Naive B cell (primary cell): ENCODE measurements at regions not wholly inside any gene's neighbourhood (a gene's known extent, or its start where the extent isn't known, plus 50 kb on each side); places are given as distances from the start of the nearest gene placed in this dataset.

Experiments
- ATAC-seq, 2 donors: fragments of 150-1000 bp; cut with Tn5 transposase; 2 replicates each; pipeline ENCODE4 v1.10.0; 2021; ENCODE audit warnings: low read depth in 2 of 2, mild to moderate bottlenecking in 2 of 2, moderate library complexity in 2 of 2
- DNase-seq: peaks from one replicate; pipeline ENCODE4 v3.0.0; 2022
- H3K27ac Mint-ChIP-seq, 6 donors: one replicate each; pipeline ENCODE4 v1.8.0; 2020 to 2022; ENCODE audit warnings: mild to moderate bottlenecking in 6 of 6, mixed read lengths in 6 of 6, moderate library complexity in 5 of 6, inconsistent platforms in 2 of 6
- H3K27me3 Mint-ChIP-seq, 3 donors: one replicate each; pipeline ENCODE4 v1.8.0; 2021 to 2022; ENCODE audit warnings: mixed read lengths in 3 of 3, mild to moderate bottlenecking in 1 of 3
- H3K36me3 Mint-ChIP-seq, 2 donors: one replicate each; pipeline ENCODE4 v1.8.0; 2020 to 2022; ENCODE audit warnings: mixed read lengths in 2 of 2, inconsistent platforms in 1 of 2, mild to moderate bottlenecking in 1 of 2
- H3K4me1 Mint-ChIP-seq, 3 donors: one replicate each; pipeline ENCODE4 v1.8.0; 2020 to 2022; ENCODE audit warnings: mixed read lengths in 3 of 3, inconsistent platforms in 1 of 3, mild to moderate bottlenecking in 1 of 3, moderate library complexity in 1 of 3
- H3K4me3 Mint-ChIP-seq, 8 donors: one replicate each; pipeline ENCODE4 v1.8.0; 2020 to 2022; ENCODE audit warnings: mild to moderate bottlenecking in 8 of 8, mixed read lengths in 8 of 8, moderate library complexity in 8 of 8, inconsistent platforms in 2 of 8
- H3K9me3 Mint-ChIP-seq, 7 donors: one replicate each; pipeline ENCODE4 v1.8.0; 2020 to 2022; ENCODE audit warnings: mixed read lengths in 7 of 7, mild to moderate bottlenecking in 5 of 7, inconsistent platforms in 2 of 7, moderate library complexity in 1 of 7

GRCh38 chr7:136348542-136349192 is 371.5 kb upstream of the MTPN start:
- Mint-ChIP-seq H3K27me3 (peaks cover 0 to 3% (median 0%) of the 10 kb centered on the region in 3 donors), H3K36me3 (no peaks in the 10 kb centered on the region), H3K4me1 (peaks cover 0 to 7% (median 0%) of the 10 kb centered on the region in 3 donors), H3K27ac (peak overlapping the region in 1 of 6 donors; percentile 29), H3K4me3 (no peak overlapping the region), H3K9me3 (peaks cover 0 to 5% (median 0%) of the 10 kb centered on the region in 7 donors)
- ATAC-seq (no peak), DNase-seq (no peak)

GRCh38 chr7:136348142-136348541 is 371.0 kb upstream of the MTPN start:
- Mint-ChIP-seq H3K36me3 (no peaks in the 10 kb centered on the region), H3K27me3 (peaks cover 0 to 6% (median 0%) of the 10 kb centered on the region in 3 donors), H3K9me3 (peaks cover 0 to 5% (median 0%) of the 10 kb centered on the region in 7 donors), H3K4me1 (peaks cover 0 to 3% (median 0%) of the 10 kb centered on the region in 3 donors), H3K4me3 (no peak overlapping the region), H3K27ac (no peak overlapping the region)
- ATAC-seq (no peak), DNase-seq (no peak)

GRCh38 chr7:136347488-136347887 is 370.3 kb upstream of the MTPN start:
- no peaks in the 10 kb centered on the region for H3K4me1 Mint-ChIP-seq
- H3K27me3 Mint-ChIP-seq: peaks cover 0 to 8% (median 0%) of the 10 kb centered on the region in 3 donors
- H3K9me3 Mint-ChIP-seq: peaks cover 0 to 5% (median 0%) of the 10 kb centered on the region in 7 donors
- H3K4me3 Mint-ChIP-seq: peak overlapping the region in 1 of 8 donors; percentile 52
- no peaks in the 10 kb centered on the region for H3K36me3 Mint-ChIP-seq
- ATAC-seq (no peak), DNase-seq (no peak)
- no peak overlapping the region for H3K27ac Mint-ChIP-seq

DNA sequence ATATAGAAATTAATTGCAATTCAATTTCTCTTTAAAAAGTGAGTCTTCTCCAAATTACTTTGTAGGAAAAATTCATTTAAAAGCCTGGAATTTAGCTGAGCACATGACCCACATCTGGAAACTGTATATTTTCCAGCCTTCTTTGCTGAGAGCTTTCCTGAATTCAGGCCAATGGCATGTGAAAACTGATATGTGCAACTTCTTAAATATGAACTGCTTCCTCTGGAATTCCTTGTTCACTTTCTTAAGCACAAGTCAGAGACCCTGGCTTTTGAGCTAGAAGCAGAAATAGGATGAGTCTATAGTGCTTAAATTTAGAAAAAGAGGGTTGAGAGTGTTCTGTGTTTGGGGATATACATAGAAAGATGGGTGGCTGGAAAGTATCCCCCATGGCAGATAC is 365.1 kb upstream of the MTPN start:
- ATAC-seq: no peak

DNA sequence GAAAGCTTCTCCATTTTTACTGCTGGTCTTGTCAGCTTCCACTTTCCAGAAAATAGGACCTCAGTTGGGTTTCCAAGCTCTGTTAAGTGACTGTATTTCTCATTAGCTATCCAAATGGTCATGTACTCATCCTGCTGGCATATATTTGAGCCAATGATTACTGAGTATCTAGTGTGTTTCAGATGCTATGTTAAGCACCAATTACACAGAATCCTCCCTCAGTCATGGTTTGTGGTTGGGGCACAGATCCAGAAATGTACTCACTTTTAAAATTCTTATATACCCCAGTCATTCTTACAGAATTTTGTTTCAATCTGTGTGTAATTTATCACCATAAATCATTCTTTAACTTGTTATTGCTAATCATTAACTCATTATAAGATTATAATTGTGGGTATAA is 362.3 kb upstream of the MTPN start:
- H3K36me3 Mint-ChIP-seq: no peaks in the 10 kb centered on the region
- no peaks in the 10 kb centered on the region for H3K9me3 Mint-ChIP-seq
- H3K4me3 Mint-ChIP-seq: no peak overlapping the region
- no peak overlapping the region for H3K27ac Mint-ChIP-seq
- H3K4me1 Mint-ChIP-seq: no peaks in the 10 kb centered on the region
- no peak for ATAC-seq
- DNase-seq: no peak
- peaks cover 0 to 8% (median 0%) of the 10 kb centered on the region in 3 donors for H3K27me3 Mint-ChIP-seq

More for the DNA sequence above, 365.1 kb upstream of the MTPN start:
- Mint-ChIP-seq H3K27ac (no peak overlapping the region), H3K27me3 (peaks cover 0 to 8% (median 0%) of the 10 kb centered on the region in 3 donors), H3K4me3 (no peak overlapping the region), H3K4me1 (no peaks in the 10 kb centered on the region), H3K9me3 (peaks cover 0 to 5% (median 0%) of the 10 kb centered on the region in 7 donors), H3K36me3 (no peaks in the 10 kb centered on the region)
- DNase-seq: no peak

- H3K27me3 Mint-ChIP-seq: no peaks in the 10 kb centered on the region
- no peak for ATAC-seq
- H3K9me3 Mint-ChIP-seq: no peaks in the 10 kb centered on the region
- H3K4me3 Mint-ChIP-seq: no peak overlapping the region
- no peaks in the 10 kb centered on the region for H3K36me3 Mint-ChIP-seq
- no peak for DNase-seq
- H3K4me1 Mint-ChIP-seq: no peaks in the 10 kb centered on the region
- H3K27ac Mint-ChIP-seq: no peak overlapping the region
These were observed 359.8 kb upstream of the MTPN start for GRCh38 chr7:136336932-136337331.

DNA sequence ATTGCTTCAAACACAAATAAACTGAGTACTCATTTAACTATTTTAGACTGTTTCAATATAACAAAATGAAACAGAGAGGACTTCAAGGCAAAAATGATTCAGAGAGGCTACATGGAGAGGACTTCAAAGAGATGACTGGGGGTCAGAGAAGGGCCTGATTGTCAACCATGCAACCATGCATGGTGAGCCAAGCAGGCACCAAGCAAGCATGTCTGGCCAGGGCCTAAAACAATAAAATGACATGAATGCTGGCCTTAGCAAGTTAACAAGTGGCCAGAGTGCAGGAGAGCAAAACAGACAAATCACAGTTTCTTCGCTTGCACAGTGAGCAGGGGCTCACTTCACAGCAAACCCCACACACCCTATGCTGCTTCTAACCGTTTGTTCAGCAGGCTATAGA is 356.5 kb upstream of the MTPN start:
- DNase-seq (no peak), ATAC-seq (no peak)
- H3K4me1 Mint-ChIP-seq: no peaks in the 10 kb centered on the region
- H3K9me3 Mint-ChIP-seq: peaks cover 0 to 1% (median 0%) of the 10 kb centered on the region in 7 donors
- no peak overlapping the region for H3K4me3 Mint-ChIP-seq
- H3K27ac Mint-ChIP-seq: no peak overlapping the region
- no peaks in the 10 kb centered on the region for H3K27me3 Mint-ChIP-seq
- no peaks in the 10 kb centered on the region for H3K36me3 Mint-ChIP-seq

DNA sequence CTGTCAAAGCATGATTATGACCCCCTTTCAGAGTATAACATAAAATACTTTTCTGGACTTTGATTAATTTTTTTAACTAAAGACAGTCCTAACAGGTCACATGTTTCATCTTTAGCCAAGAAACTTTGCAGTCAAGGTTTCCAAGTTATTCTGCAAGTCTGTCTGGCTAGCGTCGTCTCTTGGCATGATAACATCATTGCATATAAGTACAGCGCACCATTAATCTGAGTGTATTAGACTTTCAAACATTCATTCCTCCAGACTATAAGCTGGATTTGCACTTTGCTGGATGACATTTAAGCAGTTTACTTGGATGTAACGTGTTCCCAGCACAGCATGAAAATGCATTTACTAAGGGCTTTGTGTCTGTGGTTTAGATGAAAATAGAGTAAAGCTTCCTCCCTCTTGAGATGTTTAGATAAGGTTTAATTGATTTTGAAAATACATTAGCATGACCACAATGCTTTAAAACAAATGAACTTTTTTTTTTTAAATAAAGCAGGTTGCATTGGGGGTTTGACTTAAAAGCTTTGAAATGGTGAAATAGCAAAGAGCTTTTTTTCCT is 349.0 kb upstream of the MTPN start:
- H3K4me1 Mint-ChIP-seq: no peaks in the 10 kb centered on the region
- peaks cover 0 to 4% of the 10 kb centered on the region in 2 donors for H3K36me3 Mint-ChIP-seq
- ATAC-seq: no peak
- H3K4me3 Mint-ChIP-seq: no peak overlapping the region
- peaks cover 0 to 8% (median 3%) of the 10 kb centered on the region in 7 donors for H3K9me3 Mint-ChIP-seq
- DNase-seq: no peak
- peaks cover 0 to 15% (median 0%) of the 10 kb centered on the region in 3 donors for H3K27me3 Mint-ChIP-seq
- no peak overlapping the region for H3K27ac Mint-ChIP-seq

DNA sequence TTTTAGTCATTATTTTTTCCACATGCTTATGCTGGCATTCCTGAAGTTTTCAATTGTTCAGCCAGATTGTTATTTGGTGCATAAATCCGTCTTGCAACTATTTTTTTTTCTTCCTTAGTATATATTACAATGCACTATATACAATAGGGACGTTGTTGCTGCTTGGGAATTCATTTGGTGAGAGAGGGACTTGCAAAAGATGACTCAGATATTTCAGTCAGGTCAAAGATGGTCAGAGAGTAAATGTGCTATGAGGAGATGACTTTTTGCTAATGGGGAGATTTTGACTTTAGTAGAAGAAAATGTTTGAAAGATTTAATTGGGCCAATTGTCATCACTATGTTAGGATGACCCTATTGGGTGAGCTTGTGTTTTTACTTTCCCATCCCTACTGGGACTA is 348.4 kb upstream of the MTPN start:
- peaks cover 0 to 15% (median 0%) of the 10 kb centered on the region in 3 donors for H3K27me3 Mint-ChIP-seq
- no peak for ATAC-seq
- H3K27ac Mint-ChIP-seq: no peak overlapping the region
- H3K4me3 Mint-ChIP-seq: no peak overlapping the region
- peaks cover 0 to 4% of the 10 kb centered on the region in 2 donors for H3K36me3 Mint-ChIP-seq
- H3K9me3 Mint-ChIP-seq: peaks cover 0 to 8% (median 4%) of the 10 kb centered on the region in 7 donors
- H3K4me1 Mint-ChIP-seq: no peaks in the 10 kb centered on the region
- no peak for DNase-seq

DNA sequence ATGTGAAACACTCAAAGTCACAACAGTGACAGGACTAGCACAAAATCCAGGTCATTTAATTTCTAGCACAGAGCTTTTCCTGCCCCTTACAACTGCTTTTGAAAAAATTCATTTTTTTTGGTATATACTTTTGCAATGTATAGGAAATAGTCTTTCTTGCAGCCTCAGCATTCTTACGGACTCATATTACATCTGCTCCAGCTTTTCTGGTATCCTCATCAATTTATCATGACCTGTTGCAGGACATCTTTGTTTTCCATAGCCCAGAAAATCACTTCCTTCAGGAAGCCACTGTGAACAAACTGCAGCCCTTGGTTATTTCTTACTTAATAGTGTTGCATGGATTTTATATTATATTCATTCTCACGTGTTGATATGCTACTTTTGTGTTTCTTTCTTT is 347.9 kb upstream of the MTPN start:
- Mint-ChIP-seq H3K9me3 (peaks cover 0 to 11% (median 4%) of the 10 kb centered on the region in 7 donors), H3K27ac (no peak overlapping the region), H3K27me3 (peaks cover 0 to 15% (median 0%) of the 10 kb centered on the region in 3 donors), H3K4me3 (no peak overlapping the region), H3K36me3 (peaks cover 0 to 4% of the 10 kb centered on the region in 2 donors), H3K4me1 (no peaks in the 10 kb centered on the region)
- no peak for DNase-seq
- no peak for ATAC-seq

GRCh38 chr7:136324073-136324704 is 347.0 kb upstream of the MTPN start:
- H3K27me3 Mint-ChIP-seq: peaks cover 0 to 15% (median 0%) of the 10 kb centered on the region in 3 donors
- no peak overlapping the region for H3K27ac Mint-ChIP-seq
- no peak for DNase-seq
- peaks cover 0 to 12% (median 4%) of the 10 kb centered on the region in 7 donors for H3K9me3 Mint-ChIP-seq
- H3K4me1 Mint-ChIP-seq: no peaks in the 10 kb centered on the region
- H3K4me3 Mint-ChIP-seq: no peak overlapping the region
- ATAC-seq: no peak
- H3K36me3 Mint-ChIP-seq: peaks cover 0 to 4% of the 10 kb centered on the region in 2 donors

DNA sequence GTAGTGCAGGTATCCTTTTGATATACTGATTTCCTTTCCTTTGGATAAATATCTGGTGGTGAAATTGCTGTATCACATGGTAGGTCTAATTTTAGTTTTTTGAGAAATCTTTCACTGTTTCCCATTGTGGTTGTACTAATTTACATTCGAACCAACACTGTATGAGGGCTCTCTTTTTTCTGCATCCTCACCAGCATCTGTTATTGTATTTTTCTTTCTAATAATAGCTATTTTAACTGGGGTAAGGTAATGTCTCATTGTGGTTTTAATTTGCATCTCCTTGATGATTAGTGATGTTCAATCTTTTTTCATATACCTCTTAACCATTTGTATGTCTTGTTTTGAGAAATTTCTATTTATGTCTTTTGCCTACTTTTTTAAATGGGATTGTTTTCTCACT is 335.4 kb upstream of the MTPN start:
- peaks cover 4 to 13% of the 10 kb centered on the region in 2 donors for H3K36me3 Mint-ChIP-seq
- H3K9me3 Mint-ChIP-seq: peaks cover 7 to 46% (median 18%) of the 10 kb centered on the region in 7 donors
- no peaks in the 10 kb centered on the region for H3K27me3 Mint-ChIP-seq
- H3K27ac Mint-ChIP-seq: no peak overlapping the region
- no peak for ATAC-seq
- no peak for DNase-seq
- peaks cover 0 to 4% (median 2%) of the 10 kb centered on the region in 3 donors for H3K4me1 Mint-ChIP-seq
- H3K4me3 Mint-ChIP-seq: no peak overlapping the region

GRCh38 chr7:136309407-136309806 is 332.2 kb upstream of the MTPN start:
- DNase-seq (no peak), ATAC-seq (no peak)
- peaks cover 7 to 24% (median 15%) of the 10 kb centered on the region in 7 donors for H3K9me3 Mint-ChIP-seq
- H3K4me1 Mint-ChIP-seq: peaks cover 0 to 4% (median 2%) of the 10 kb centered on the region in 3 donors
- no peaks in the 10 kb centered on the region for H3K27me3 Mint-ChIP-seq
- no peak overlapping the region for H3K27ac Mint-ChIP-seq
- peaks cover 4 to 13% of the 10 kb centered on the region in 2 donors for H3K36me3 Mint-ChIP-seq
- no peak overlapping the region for H3K4me3 Mint-ChIP-seq

GRCh38 chr7:136308230-136308629 is 331.1 kb upstream of the MTPN start:
- H3K9me3 Mint-ChIP-seq: peaks cover 6 to 25% (median 13%) of the 10 kb centered on the region in 7 donors
- no peak overlapping the region for H3K4me3 Mint-ChIP-seq
- no peak overlapping the region for H3K27ac Mint-ChIP-seq
- H3K36me3 Mint-ChIP-seq: peaks cover 4 to 13% of the 10 kb centered on the region in 2 donors
- ATAC-seq (no peak), DNase-seq (no peak)
- H3K4me1 Mint-ChIP-seq: peaks cover 0 to 4% (median 2%) of the 10 kb centered on the region in 3 donors
- H3K27me3 Mint-ChIP-seq: no peaks in the 10 kb centered on the region
